Breast epithelium (tissue), 3 donors: ENCODE measurements at regions not wholly inside any gene's neighbourhood (a gene's known extent, or its start where the extent isn't known, plus 50 kb on each side); places are given as distances from the start of the nearest gene placed in this dataset.

Experiments used
- POLR2A ChIP-seq: fragments of 450-650 bp; IDR thresholded peaks from one replicate; pipeline ENCODE4 v1.6.1; 2016; ENCODE audit warnings: antibody characterized with exemption, mild to moderate bottlenecking, moderate library complexity
- POLR2AphosphoS5 ChIP-seq, 3 donors: sonication (generic); formaldehyde crosslinking; IDR thresholded peaks; one replicate each; pipeline ENCODE4 v1.6.1; 2017; ENCODE audit warnings: antibody characterized with exemption in 3 of 3
- TF ChIP-seq, protein P1 (sequence below), 3 donors: fragments of 450-650 bp; IDR thresholded peaks; one replicate each; pipeline ENCODE4 v1.5.1; 2016 to 2017; ENCODE audit warnings: antibody characterized with exemption in 3 of 3, mild to moderate bottlenecking in 3 of 3, moderate library complexity in 3 of 3

DNA sequence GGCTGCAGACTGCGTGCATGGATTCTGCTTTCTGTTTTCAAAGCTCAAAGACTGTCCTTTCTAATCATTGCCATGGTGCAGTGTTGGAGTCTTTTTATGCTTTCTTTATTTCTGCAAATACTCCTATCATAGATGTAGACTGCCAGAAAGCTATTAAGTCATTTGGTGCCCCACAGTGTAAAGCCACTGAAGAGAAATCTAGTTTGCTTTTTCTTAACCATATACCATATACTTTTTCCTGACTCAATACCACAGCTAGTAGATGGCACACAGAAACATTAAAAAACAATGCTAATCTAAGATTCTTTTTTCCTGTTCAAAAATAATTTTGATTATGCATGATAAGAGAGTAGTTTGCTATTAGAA is 109.9 kb upstream of the RAB27B start:
- TF ChIP-seq POLR2A (no peak), POLR2AphosphoS5 (IDR thresholded peaks at IDR 0.05) (no peak)
- TF ChIP-seq, protein P1, sequence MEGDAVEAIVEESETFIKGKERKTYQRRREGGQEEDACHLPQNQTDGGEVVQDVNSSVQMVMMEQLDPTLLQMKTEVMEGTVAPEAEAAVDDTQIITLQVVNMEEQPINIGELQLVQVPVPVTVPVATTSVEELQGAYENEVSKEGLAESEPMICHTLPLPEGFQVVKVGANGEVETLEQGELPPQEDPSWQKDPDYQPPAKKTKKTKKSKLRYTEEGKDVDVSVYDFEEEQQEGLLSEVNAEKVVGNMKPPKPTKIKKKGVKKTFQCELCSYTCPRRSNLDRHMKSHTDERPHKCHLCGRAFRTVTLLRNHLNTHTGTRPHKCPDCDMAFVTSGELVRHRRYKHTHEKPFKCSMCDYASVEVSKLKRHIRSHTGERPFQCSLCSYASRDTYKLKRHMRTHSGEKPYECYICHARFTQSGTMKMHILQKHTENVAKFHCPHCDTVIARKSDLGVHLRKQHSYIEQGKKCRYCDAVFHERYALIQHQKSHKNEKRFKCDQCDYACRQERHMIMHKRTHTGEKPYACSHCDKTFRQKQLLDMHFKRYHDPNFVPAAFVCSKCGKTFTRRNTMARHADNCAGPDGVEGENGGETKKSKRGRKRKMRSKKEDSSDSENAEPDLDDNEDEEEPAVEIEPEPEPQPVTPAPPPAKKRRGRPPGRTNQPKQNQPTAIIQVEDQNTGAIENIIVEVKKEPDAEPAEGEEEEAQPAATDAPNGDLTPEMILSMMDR (IDR thresholded peaks at IDR 0.05): no peak
